A549 (cell line): ENCODE measurements at regions not wholly inside any gene's neighbourhood (a gene's known extent, or its start where the extent isn't known, plus 50 kb on each side); places are given as distances from the start of the nearest gene placed in this dataset.

Experiments used
- ATAC-seq, 2 experiments: fragments of 200-7000 bp in 1 of 2; fragments of >200 bp in 1 of 2; cut with Nextera tagmentation in 1 of 2; cut with Tn5 transposase in 1 of 2; 3 replicates each; pipeline versions ENCODE4 v1.8.0 to v1.9.1; 2018 to 2020; ENCODE audit warnings: mild to moderate bottlenecking in 1 of 2, moderate library complexity in 1 of 2
- CTCF ChIA-PET: fragments of 300-600 bp; sonication (Branson Sonifier 250); formaldehyde crosslinking; extraction: SDS; loops from one replicate; lab custom pipeline; 2021; ENCODE audit warnings: antibody characterized with exemption, inconsistent platforms; lab: Yijun Ruan, JAX
- POLR2A ChIA-PET: fragments of 350-600 bp; formaldehyde crosslinking; extraction: SDS; loops from one replicate; lab custom pipeline; 2021; ENCODE audit warnings: antibody characterized with exemption, inconsistent platforms; lab: Yijun Ruan, JAX
- DNase-seq, 2 experiments: peaks; one replicate each; pipeline versions ENCODE4 v3.0.0 to v3.0.0-alpha.2; 2011 to 2016; ENCODE audit warnings: low read depth in 1 of 2, low spot score in 1 of 2
- FAIRE-seq: peaks from 2 replicates; lab custom pipeline; 2011; peaks lifted over from hg19 to GRCh38; lab: Jason Lieb, UNC
- H3K27ac ChIP-seq, 2 experiments: fragments of >200 bp; sonication (Bioruptor Twin); formaldehyde crosslinking; 3 replicates each; pipeline ENCODE4 v1.5.1; 2016 to 2017
- H3K4me1 ChIP-seq: fragments of >200 bp; sonication (Bioruptor Twin); formaldehyde crosslinking; 3 replicates; pipeline ENCODE4 v1.6.1; 2016
- H3K4me2 ChIP-seq: fragments of >200 bp; sonication (Bioruptor Twin); formaldehyde crosslinking; 3 replicates; pipeline ENCODE4 v1.6.1; 2016
- H3K4me3 ChIP-seq: fragments of >200 bp; sonication (Bioruptor Twin); formaldehyde crosslinking; 3 replicates; pipeline ENCODE4 v1.5.1; 2016
- H3K9me3 ChIP-seq: fragments of >200 bp; sonication (Bioruptor Twin); formaldehyde crosslinking; 3 replicates; pipeline ENCODE4 v1.6.1; 2016
- BHLHE40 ChIP-seq: IDR thresholded peaks from 2 replicates; pipeline ENCODE4 v1.6.1; 2012; ENCODE audit warnings: low read depth, low read length, inconsistent platforms
- CHD4 ChIP-seq: fragments of 200-600 bp; sonication (generic); IDR thresholded peaks from 2 replicates; pipeline ENCODE4 v1.6.1; 2016; ENCODE audit warnings: antibody characterized with exemption, mild to moderate bottlenecking, borderline replicate concordance
- EP300 ChIP-seq, 2 experiments: fragments of >200 bp; sonication (Bioruptor Twin); formaldehyde crosslinking; IDR thresholded peaks; 2 replicates in 1 of 2; 3 replicates in 1 of 2; pipeline ENCODE4 v1.6.1; 2016 to 2017
- ESRRA ChIP-seq: fragments of 150-350 bp; IDR thresholded peaks from 2 replicates; pipeline ENCODE4 v1.6.1; 2014; ENCODE audit warnings: mild to moderate bottlenecking, low read length, borderline replicate concordance
- FOSL2 ChIP-seq, 2 experiments: fragments of 450-650 bp in 1 of 2; fragments of >200 bp in 1 of 2; sonication (Bioruptor Twin) in 1 of 2; formaldehyde crosslinking; IDR thresholded peaks; 2 replicates each; pipeline versions ENCODE4 v1.5.0 to v1.6.1; 2016 to 2020; ENCODE audit warnings: mild to moderate bottlenecking in 1 of 2, moderate library complexity in 1 of 2
- FOXS1 ChIP-seq: fragments of 250-450 bp; sonication (Bioruptor Pico); IDR thresholded peaks from 2 replicates; pipeline ENCODE4 v1.5.0; 2020; ENCODE audit warnings: mild to moderate bottlenecking, moderate library complexity
- HDAC2 ChIP-seq: fragments of 200-600 bp; sonication (generic); IDR thresholded peaks from 2 replicates; pipeline ENCODE4 v1.6.1; 2016
- JUN ChIP-seq, 2 experiments: fragments of >200 bp; sonication (Bioruptor Twin); formaldehyde crosslinking; IDR thresholded peaks; 2 replicates in 1 of 2; 3 replicates in 1 of 2; pipeline ENCODE4 v1.6.1; 2016 to 2017
- KDM1A ChIP-seq: fragments of 200-600 bp; sonication (generic); IDR thresholded peaks from 2 replicates; pipeline ENCODE4 v1.6.1; 2016; ENCODE audit warnings: low read depth, mild to moderate bottlenecking
- NFE2L2 ChIP-seq: fragments of 150-350 bp; conservative IDR thresholded peaks from 2 replicates; pipeline ENCODE4 v1.6.1; 2014; ENCODE audit warnings: low read length
- NR3C1 ChIP-seq: fragments of >200 bp; sonication (Bioruptor Twin); formaldehyde crosslinking; IDR thresholded peaks from 3 replicates; pipeline ENCODE4 v1.6.1; 2017
- PHF8 ChIP-seq: fragments of 200-600 bp; sonication (generic); IDR thresholded peaks from 2 replicates; pipeline ENCODE4 v1.6.1; 2016; ENCODE audit warnings: low read depth, mild to moderate bottlenecking, antibody characterized with exemption, moderate library complexity, borderline replicate concordance
- POLR2A ChIP-seq: IDR thresholded peaks from 2 replicates; pipeline ENCODE4 v1.6.1; 2012; ENCODE audit warnings: mild to moderate bottlenecking, low read length
- RAD21 ChIP-seq, 2 experiments: fragments of >200 bp in 1 of 2; sonication (Bioruptor Twin) in 1 of 2; formaldehyde crosslinking in 1 of 2; IDR thresholded peaks in 1 of 2; conservative IDR thresholded peaks in 1 of 2; 2 replicates in 1 of 2; 3 replicates in 1 of 2; pipeline ENCODE4 v1.6.1; 2012 to 2018; ENCODE audit warnings: inconsistent platforms in 1 of 2
- TFCP2L1 ChIP-seq: fragments of 250-450 bp; sonication (Bioruptor Pico); IDR thresholded peaks from 2 replicates; pipeline ENCODE4 v1.5.0; 2021; ENCODE audit warnings: mild to moderate bottlenecking
- ZC3H11A ChIP-seq: fragments of 450-650 bp; IDR thresholded peaks from 2 replicates; pipeline ENCODE4 v1.6.1; 2014; ENCODE audit warnings: antibody characterized with exemption, mild to moderate bottlenecking
- ZNF302 ChIP-seq: fragments of 250-450 bp; sonication (Bioruptor Pico); IDR thresholded peaks from 2 replicates; pipeline ENCODE4 v1.9.0; 2021; ENCODE audit warnings: inconsistent platforms, mild to moderate bottlenecking, moderate library complexity
- WGBS: methylation state at CpG from one replicate; pipeline ENCODE4 v1.1.6; 2017; ENCODE audit errors: missing lambda C conversion rate; 5-methylcytosine and 5-hydroxymethylcytosine counted together
- TF ChIP-seq, protein P1 (sequence below): fragments of 450-650 bp; IDR thresholded peaks from 2 replicates; pipeline ENCODE4 v1.6.1; 2014; ENCODE audit warnings: antibody characterized with exemption
- TF ChIP-seq, protein P2 (sequence below): fragments of >200 bp; sonication (Bioruptor Twin); formaldehyde crosslinking; IDR thresholded peaks from 3 replicates; pipeline ENCODE4 v1.6.1; 2016
- TF ChIP-seq, protein P3 (sequence below): fragments of 200-600 bp; sonication (generic); IDR thresholded peaks from 2 replicates; pipeline ENCODE4 v1.6.1; 2016; ENCODE audit warnings: antibody characterized with exemption, mild to moderate bottlenecking, moderate library complexity
- TF ChIP-seq, protein P4 (sequence below): fragments of >200 bp; sonication (Bioruptor Twin); formaldehyde crosslinking; IDR thresholded peaks from 3 replicates; pipeline ENCODE4 v1.5.1; 2016
- TF ChIP-seq, protein P5 (sequence below): fragments of 250-450 bp; sonication (Bioruptor Pico); IDR thresholded peaks from 2 replicates; pipeline ENCODE4 v1.5.0; 2021; ENCODE audit warnings: mild to moderate bottlenecking, moderate library complexity, borderline replicate concordance
- TF ChIP-seq, protein P6 (sequence below): IDR thresholded peaks from 2 replicates; pipeline ENCODE4 v1.6.1; 2012
- TF ChIP-seq, protein P7 (sequence below): fragments of >200 bp; sonication (Bioruptor Twin); formaldehyde crosslinking; IDR thresholded peaks from 2 replicates; pipeline ENCODE4 v1.6.1; 2016
- TF ChIP-seq, protein P8 (sequence below): IDR thresholded peaks from 2 replicates; pipeline ENCODE4 v1.6.1; 2012; ENCODE audit warnings: low read depth, borderline replicate concordance

DNA sequence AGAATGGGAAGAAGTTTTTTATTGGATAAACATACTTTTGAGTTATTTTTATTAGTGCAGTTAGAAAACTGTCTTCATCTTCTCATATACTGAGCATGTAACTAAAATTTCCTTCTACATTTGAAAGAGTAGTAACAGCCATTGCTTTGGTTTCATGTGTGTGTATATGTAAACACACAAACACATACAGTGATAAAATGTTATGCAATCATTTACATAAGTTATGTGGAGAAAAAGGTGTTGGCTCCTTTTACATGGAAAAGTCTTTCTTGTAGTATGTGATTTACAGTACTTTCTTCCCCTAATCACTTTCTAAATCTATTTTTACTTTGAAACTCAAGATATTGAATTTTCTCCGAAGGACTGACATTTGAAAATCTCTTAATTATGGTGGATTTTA is 194.3 kb upstream of the PACRGL start:
- no peaks in the 10 kb centered on the region for H3K4me1 ChIP-seq
- H3K4me3 ChIP-seq = no peak overlapping the region
- H3K4me2 ChIP-seq = no peak overlapping the region
- no peak overlapping the region for H3K27ac ChIP-seq
- POLR2A ChIA-PET = no interaction called here
- CTCF ChIA-PET = no interaction called here
- WGBS = 6% methylated on average over 1 of the region's 1 CpG
- DNase-seq = no peak
- no peaks in the 10 kb centered on the region for H3K9me3 ChIP-seq
- no peak for FAIRE-seq
- no peak for ATAC-seq
- no peak for TF ChIP-seq KDM1A
- no peak for TF ChIP-seq FOSL2 (IDR thresholded peaks at IDR 0.05)
- TF ChIP-seq FOSL2 (CRISPR knock-in tag; IDR thresholded peaks at IDR 0.05) = no peak
- no peak for TF ChIP-seq BHLHE40
- TF ChIP-seq EP300 (IDR thresholded peaks at IDR 0.05) = no peak
- TF ChIP-seq, protein P1, sequence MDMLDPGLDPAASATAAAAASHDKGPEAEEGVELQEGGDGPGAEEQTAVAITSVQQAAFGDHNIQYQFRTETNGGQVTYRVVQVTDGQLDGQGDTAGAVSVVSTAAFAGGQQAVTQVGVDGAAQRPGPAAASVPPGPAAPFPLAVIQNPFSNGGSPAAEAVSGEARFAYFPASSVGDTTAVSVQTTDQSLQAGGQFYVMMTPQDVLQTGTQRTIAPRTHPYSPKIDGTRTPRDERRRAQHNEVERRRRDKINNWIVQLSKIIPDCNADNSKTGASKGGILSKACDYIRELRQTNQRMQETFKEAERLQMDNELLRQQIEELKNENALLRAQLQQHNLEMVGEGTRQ = no peak
- TF ChIP-seq ZC3H11A = no peak
- TF ChIP-seq HDAC2 = no peak
- no peak for TF ChIP-seq NFE2L2
- TF ChIP-seq, protein P2, sequence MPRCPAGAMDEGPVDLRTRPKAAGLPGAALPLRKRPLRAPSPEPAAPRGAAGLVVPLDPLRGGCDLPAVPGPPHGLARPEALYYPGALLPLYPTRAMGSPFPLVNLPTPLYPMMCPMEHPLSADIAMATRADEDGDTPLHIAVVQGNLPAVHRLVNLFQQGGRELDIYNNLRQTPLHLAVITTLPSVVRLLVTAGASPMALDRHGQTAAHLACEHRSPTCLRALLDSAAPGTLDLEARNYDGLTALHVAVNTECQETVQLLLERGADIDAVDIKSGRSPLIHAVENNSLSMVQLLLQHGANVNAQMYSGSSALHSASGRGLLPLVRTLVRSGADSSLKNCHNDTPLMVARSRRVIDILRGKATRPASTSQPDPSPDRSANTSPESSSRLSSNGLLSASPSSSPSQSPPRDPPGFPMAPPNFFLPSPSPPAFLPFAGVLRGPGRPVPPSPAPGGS = no peak
- TF ChIP-seq, protein P3, sequence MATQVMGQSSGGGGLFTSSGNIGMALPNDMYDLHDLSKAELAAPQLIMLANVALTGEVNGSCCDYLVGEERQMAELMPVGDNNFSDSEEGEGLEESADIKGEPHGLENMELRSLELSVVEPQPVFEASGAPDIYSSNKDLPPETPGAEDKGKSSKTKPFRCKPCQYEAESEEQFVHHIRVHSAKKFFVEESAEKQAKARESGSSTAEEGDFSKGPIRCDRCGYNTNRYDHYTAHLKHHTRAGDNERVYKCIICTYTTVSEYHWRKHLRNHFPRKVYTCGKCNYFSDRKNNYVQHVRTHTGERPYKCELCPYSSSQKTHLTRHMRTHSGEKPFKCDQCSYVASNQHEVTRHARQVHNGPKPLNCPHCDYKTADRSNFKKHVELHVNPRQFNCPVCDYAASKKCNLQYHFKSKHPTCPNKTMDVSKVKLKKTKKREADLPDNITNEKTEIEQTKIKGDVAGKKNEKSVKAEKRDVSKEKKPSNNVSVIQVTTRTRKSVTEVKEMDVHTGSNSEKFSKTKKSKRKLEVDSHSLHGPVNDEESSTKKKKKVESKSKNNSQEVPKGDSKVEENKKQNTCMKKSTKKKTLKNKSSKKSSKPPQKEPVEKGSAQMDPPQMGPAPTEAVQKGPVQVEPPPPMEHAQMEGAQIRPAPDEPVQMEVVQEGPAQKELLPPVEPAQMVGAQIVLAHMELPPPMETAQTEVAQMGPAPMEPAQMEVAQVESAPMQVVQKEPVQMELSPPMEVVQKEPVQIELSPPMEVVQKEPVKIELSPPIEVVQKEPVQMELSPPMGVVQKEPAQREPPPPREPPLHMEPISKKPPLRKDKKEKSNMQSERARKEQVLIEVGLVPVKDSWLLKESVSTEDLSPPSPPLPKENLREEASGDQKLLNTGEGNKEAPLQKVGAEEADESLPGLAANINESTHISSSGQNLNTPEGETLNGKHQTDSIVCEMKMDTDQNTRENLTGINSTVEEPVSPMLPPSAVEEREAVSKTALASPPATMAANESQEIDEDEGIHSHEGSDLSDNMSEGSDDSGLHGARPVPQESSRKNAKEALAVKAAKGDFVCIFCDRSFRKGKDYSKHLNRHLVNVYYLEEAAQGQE = no peak
- TF ChIP-seq, protein P4, sequence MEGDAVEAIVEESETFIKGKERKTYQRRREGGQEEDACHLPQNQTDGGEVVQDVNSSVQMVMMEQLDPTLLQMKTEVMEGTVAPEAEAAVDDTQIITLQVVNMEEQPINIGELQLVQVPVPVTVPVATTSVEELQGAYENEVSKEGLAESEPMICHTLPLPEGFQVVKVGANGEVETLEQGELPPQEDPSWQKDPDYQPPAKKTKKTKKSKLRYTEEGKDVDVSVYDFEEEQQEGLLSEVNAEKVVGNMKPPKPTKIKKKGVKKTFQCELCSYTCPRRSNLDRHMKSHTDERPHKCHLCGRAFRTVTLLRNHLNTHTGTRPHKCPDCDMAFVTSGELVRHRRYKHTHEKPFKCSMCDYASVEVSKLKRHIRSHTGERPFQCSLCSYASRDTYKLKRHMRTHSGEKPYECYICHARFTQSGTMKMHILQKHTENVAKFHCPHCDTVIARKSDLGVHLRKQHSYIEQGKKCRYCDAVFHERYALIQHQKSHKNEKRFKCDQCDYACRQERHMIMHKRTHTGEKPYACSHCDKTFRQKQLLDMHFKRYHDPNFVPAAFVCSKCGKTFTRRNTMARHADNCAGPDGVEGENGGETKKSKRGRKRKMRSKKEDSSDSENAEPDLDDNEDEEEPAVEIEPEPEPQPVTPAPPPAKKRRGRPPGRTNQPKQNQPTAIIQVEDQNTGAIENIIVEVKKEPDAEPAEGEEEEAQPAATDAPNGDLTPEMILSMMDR = no peak
- TF ChIP-seq POLR2A = no peak
- TF ChIP-seq ZNF302 = no peak
- TF ChIP-seq RAD21 (conservative IDR thresholded peaks at IDR 0.05 in 1 of 2, IDR thresholded peaks at IDR 0.05 in 1 of 2) = no peak
- no peak for TF ChIP-seq JUN (IDR thresholded peaks at IDR 0.05)
- TF ChIP-seq TFCP2L1 (CRISPR knock-in tag) = no peak
- TF ChIP-seq, protein P5, sequence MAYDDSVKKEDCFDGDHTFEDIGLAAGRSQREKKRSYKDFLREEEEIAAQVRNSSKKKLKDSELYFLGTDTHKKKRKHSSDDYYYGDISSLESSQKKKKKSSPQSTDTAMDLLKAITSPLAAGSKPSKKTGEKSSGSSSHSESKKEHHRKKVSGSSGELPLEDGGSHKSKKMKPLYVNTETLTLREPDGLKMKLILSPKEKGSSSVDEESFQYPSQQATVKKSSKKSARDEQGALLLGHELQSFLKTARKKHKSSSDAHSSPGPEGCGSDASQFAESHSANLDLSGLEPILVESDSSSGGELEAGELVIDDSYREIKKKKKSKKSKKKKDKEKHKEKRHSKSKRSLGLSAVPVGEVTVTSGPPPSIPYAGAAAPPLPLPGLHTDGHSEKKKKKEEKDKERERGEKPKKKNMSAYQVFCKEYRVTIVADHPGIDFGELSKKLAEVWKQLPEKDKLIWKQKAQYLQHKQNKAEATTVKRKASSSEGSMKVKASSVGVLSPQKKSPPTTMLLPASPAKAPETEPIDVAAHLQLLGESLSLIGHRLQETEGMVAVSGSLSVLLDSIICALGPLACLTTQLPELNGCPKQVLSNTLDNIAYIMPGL (CRISPR knock-in tag) = no peak

DNA sequence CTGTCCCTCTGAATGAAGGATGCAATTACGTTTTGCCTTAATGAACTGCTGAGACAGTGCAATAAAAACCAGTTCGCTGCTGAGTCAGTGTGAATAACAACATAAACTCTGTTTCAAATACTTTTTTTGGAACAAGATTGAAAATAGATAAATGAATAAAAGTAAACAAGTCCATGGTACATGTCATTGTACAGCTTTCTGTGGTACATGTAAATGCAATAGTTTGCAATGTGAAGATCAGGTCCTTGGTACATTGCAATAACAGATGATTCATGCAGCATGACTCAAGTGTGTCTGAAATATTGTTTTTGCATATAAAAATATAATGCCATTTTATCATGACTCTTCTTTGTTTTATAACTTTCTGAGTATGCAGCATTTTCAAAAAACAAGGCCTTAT is 193.4 kb upstream of the PACRGL start:
- H3K4me3 ChIP-seq = no peak overlapping the region
- ATAC-seq (no peak), DNase-seq (no peak)
- no peak overlapping the region for H3K4me2 ChIP-seq
- no peaks in the 10 kb centered on the region for H3K9me3 ChIP-seq
- 6% methylated on average over 2 of the region's 2 CpGs for WGBS
- no peaks in the 10 kb centered on the region for H3K4me1 ChIP-seq
- H3K27ac ChIP-seq = no peak overlapping the region
- TF ChIP-seq ESRRA = no peak
- TF ChIP-seq HDAC2 = no peak
- TF ChIP-seq, protein P6, sequence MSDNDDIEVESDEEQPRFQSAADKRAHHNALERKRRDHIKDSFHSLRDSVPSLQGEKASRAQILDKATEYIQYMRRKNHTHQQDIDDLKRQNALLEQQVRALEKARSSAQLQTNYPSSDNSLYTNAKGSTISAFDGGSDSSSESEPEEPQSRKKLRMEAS = no peak
- TF ChIP-seq, protein P1 = no peak
- TF ChIP-seq NR3C1 = no peak
- TF ChIP-seq NFE2L2 = no peak
- no peak for TF ChIP-seq CHD4
- TF ChIP-seq, protein P7, sequence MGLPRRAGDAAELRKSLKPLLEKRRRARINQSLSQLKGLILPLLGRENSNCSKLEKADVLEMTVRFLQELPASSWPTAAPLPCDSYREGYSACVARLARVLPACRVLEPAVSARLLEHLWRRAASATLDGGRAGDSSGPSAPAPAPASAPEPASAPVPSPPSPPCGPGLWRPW = no peak
- no peak for TF ChIP-seq FOXS1
- no peak for TF ChIP-seq PHF8
- TF ChIP-seq, protein P2 = no peak
- TF ChIP-seq, protein P8, sequence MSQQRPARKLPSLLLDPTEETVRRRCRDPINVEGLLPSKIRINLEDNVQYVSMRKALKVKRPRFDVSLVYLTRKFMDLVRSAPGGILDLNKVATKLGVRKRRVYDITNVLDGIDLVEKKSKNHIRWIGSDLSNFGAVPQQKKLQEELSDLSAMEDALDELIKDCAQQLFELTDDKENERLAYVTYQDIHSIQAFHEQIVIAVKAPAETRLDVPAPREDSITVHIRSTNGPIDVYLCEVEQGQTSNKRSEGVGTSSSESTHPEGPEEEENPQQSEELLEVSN = no peak
- TF ChIP-seq, all 56 proteins: peak for 0
- ChIA-PET POLR2A (no interaction called here), CTCF (no interaction called here)
- FAIRE-seq = no peak
